GM19372 (cell line): ENCODE measurements at regions not wholly inside any gene's neighbourhood (a gene's known extent, or its start where the extent isn't known, plus 50 kb on each side); places are given as distances from the start of the nearest gene placed in this dataset.

ENCODE experiments used
- ATAC-seq: cut with Tn5 transposase; IDR thresholded peaks from one replicate; pipeline ENCODE4 v1.9.1; 2021; ENCODE audit warnings: mild to moderate bottlenecking, low read depth, moderate library complexity; ENCODE audit not compliant: unreplicated experiment

GRCh38 chr10:52918714-52919305 is 146.2 kb upstream of the MBL2 start:
- ATAC-seq, result no peak

- no peak for ATAC-seq
Observed at GRCh38 chr10:52915391-52915790, 142.8 kb upstream of the MBL2 start.

GRCh38 chr10:52911163-52911562 is 138.6 kb upstream of the MBL2 start:
- no peak for ATAC-seq

GRCh38 chr10:52908478-52908877 is 135.9 kb upstream of the MBL2 start:
- ATAC-seq, result no peak

GRCh38 chr10:52906046-52906445 is 133.5 kb upstream of the MBL2 start:
- ATAC-seq, result no peak

- no peak for ATAC-seq
Observed at GRCh38 chr10:52903397-52903938, 130.9 kb upstream of the MBL2 start.

- no peak for ATAC-seq
Observed at GRCh38 chr10:52900593-52900992, 128.0 kb upstream of the MBL2 start.

GRCh38 chr10:52897162-52897561 is 124.6 kb upstream of the MBL2 start:
- no peak for ATAC-seq

- ATAC-seq, result no peak
Observed at GRCh38 chr10:52895059-52895458, 122.5 kb upstream of the MBL2 start.

- no peak for ATAC-seq
Observed at GRCh38 chr10:52890281-52890680, 117.7 kb upstream of the MBL2 start.

- ATAC-seq, result no peak
Observed at GRCh38 chr10:52889611-52890010, 117.0 kb upstream of the MBL2 start.

GRCh38 chr10:52883996-52884871 is 111.7 kb upstream of the MBL2 start:
- ATAC-seq, result peak; percentile 97

GRCh38 chr10:52879091-52879807 is 106.7 kb upstream of the MBL2 start:
- no peak for ATAC-seq

GRCh38 chr10:52877451-52877850 is 104.9 kb upstream of the MBL2 start:
- ATAC-seq, result no peak

GRCh38 chr10:52875336-52875735 is 102.8 kb upstream of the MBL2 start:
- ATAC-seq, result no peak

GRCh38 chr10:52874581-52874980 is 102.0 kb upstream of the MBL2 start:
- ATAC-seq, result no peak

- ATAC-seq, result no peak
Observed at GRCh38 chr10:52871191-52871843, 98.7 kb upstream of the MBL2 start.

GRCh38 chr10:52870562-52870961 is 98.0 kb upstream of the MBL2 start:
- no peak for ATAC-seq

GRCh38 chr10:52869864-52870263 is 97.3 kb upstream of the MBL2 start:
- no peak for ATAC-seq

GRCh38 chr10:52865213-52865612 is 92.6 kb upstream of the MBL2 start:
- no peak for ATAC-seq
